C4-2B (cell line): ENCODE measurements at regions not wholly inside any gene's neighbourhood (a gene's known extent, or its start where the extent isn't known, plus 50 kb on each side); places are given as distances from the start of the nearest gene placed in this dataset.
"Not testable (repeated sequence)": the region's sequence is repeated elsewhere in the genome, so short reads cannot be mapped to it uniquely, and the experiment has no call there.

Experiments
- H3K27ac ChIP-seq: fragments of 450-650 bp; 2 replicates; pipeline ENCODE4 v1.5.1; 2017
- ZFX ChIP-seq: fragments of 450-650 bp; IDR thresholded peaks from 2 replicates; pipeline ENCODE4 v1.6.1; 2017
- TF ChIP-seq, protein P1 (sequence below): fragments of 450-650 bp; conservative IDR thresholded peaks from 2 replicates; pipeline ENCODE4 v1.5.1; 2017; ENCODE audit warnings: mild to moderate bottlenecking

DNA sequence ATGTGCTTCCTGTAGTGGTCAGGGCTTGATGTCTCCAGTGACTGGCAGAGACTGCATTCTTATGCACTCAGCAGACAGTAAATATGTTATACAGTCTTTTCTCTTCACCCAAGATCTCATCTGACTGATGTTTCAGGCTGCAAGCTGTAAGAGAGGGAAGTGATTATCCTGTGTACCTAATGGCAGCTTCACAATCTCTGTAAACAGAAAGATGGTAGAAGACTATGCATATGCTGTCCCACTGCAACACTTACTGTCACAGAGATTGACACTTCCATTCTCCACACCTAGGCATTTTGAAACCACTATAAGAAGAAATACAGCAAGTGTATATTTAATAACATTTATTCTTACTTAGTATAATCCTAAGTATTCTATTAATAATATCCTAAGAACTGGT, 97.6 kb upstream of the ANXA1 start:
- TF ChIP-seq, protein P1, sequence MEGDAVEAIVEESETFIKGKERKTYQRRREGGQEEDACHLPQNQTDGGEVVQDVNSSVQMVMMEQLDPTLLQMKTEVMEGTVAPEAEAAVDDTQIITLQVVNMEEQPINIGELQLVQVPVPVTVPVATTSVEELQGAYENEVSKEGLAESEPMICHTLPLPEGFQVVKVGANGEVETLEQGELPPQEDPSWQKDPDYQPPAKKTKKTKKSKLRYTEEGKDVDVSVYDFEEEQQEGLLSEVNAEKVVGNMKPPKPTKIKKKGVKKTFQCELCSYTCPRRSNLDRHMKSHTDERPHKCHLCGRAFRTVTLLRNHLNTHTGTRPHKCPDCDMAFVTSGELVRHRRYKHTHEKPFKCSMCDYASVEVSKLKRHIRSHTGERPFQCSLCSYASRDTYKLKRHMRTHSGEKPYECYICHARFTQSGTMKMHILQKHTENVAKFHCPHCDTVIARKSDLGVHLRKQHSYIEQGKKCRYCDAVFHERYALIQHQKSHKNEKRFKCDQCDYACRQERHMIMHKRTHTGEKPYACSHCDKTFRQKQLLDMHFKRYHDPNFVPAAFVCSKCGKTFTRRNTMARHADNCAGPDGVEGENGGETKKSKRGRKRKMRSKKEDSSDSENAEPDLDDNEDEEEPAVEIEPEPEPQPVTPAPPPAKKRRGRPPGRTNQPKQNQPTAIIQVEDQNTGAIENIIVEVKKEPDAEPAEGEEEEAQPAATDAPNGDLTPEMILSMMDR = no peak
- no peak for TF ChIP-seq ZFX
- no peak overlapping the region for H3K27ac ChIP-seq

DNA sequence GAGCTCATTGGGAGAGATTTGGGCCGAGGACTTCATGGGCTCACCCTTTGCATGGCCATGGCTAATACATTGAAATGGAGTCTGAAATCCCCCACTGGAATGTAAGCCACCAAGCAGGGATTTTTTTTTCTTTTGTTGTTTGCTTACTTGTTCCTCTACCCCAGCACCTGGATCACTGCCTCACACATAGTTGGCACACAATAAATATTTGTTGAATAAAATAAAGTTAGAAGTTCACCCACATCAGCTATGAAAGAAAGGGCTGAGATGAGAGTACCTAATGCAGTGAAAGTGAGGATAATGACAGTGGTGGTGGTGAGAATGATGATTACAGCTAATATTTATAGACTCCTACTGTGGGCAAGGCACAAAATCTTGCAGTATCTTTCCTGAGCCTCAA, 98.1 kb upstream of the ANXA1 start:
- H3K27ac ChIP-seq = no peak overlapping the region
- TF ChIP-seq, protein P1 = no peak
- TF ChIP-seq ZFX = no peak

DNA sequence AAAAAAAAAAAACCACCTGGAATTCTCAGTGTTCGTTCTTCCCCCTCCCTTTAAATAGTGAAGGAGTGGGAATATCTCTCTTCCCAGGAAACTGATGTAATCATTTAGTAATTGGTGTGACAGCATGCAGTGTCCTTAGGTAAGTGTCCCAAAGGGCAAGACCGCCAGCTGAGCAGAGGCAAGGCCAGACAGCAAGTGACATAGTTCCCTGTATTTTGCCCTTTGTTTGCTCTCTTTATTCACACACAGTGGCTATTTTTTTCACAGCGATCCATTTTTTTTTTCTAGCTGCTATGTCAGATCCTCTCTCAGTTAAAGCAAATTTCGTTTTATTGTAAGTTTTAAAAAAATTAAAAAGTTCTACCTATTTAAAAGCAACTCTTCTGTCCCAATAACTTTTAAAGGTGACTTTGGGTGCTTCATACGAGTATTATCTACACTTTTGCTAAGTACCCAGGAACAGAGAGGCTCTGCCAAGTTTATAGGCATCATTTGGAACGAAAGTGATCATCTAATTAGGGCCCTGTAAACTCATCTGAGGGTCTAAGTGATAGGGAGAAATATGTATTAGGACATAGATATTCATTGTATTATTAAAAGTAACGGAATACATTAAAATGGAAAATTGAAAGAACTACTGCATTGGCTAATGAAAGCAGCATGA, 98.2 kb upstream of the ALDH1A1 start:
- H3K27ac ChIP-seq = no peak overlapping the region
- TF ChIP-seq, protein P1 = no peak
- no peak for TF ChIP-seq ZFX

DNA sequence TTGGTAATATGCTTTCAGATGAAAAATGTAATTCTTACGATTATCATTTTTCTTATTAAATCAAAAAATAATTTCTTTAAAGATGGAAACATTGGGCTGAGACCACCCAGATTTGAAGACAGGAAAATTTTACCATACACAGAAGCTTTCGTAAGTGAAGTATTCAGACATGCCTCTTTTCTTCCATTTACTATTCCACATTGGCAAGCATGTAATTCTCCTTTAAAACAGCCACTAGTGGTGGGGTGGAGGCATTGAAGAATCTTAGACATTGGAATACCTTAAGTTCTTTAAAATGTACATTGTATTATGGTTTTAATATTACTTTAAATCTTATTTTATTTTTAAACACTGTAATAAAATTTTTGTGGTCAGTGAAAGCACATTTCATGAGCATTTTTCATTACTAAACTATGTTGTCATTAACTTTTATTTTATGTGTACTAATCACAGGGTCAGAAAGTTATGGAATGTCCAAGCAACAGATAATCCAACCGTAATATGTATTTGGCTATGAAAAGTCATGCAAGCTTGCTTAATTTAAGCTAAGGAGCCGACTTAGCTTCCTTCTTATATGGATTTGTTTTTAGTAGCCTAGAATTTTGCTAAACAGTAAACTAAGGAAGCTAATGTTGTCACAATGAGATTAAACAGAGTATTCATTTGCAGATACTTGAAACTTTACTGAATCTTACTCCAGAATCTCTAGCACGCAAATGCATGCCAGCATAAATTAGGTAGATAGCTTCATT, 97.4 kb upstream of the ALDH1A1 start:
- TF ChIP-seq, protein P1 = no peak; the same call in 1 of the 2 replicates
- TF ChIP-seq ZFX = no peak
- H3K27ac ChIP-seq = no peak overlapping the region

DNA sequence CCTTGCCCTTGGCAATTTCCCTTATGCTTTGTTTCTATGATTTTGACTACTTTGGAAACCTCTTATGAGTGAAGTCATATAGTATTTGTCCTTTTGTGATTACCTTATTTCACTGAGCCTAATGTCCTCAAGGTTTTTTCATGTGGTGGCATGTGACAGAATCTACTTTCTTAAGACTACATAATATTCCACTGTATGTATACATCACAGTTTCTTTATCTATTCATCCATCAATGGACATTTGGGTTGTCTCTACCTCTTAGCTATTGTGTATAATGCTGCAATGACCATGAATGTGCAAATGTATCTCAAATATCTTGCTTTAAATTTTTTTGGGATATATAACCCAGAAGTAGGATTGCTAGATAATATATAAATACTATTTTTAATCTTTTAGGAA, 96.4 kb upstream of the ALDH1A1 start:
- no peak overlapping the region for H3K27ac ChIP-seq
- TF ChIP-seq, protein P1 = no peak
- no peak for TF ChIP-seq ZFX

DNA sequence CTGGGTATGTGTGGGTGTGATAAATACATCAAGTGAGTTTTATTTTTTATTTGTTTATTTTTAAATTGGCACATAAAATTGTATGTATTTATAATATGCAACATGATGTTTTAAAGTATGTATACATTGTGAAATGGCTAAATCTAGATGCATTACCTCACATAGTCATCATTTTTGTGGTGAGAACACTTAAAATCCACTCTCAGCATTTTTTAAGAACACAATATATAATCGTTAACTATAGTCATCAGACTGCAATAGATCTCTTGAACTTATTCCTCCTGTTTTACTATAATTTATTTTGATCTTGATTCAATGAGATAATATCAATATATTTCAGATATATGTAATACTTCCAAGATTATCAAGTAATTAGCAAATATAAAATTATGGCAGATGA, 93.9 kb upstream of the ALDH1A1 start:
- TF ChIP-seq, protein P1 = no peak
- TF ChIP-seq ZFX = no peak
- no peak overlapping the region for H3K27ac ChIP-seq

DNA sequence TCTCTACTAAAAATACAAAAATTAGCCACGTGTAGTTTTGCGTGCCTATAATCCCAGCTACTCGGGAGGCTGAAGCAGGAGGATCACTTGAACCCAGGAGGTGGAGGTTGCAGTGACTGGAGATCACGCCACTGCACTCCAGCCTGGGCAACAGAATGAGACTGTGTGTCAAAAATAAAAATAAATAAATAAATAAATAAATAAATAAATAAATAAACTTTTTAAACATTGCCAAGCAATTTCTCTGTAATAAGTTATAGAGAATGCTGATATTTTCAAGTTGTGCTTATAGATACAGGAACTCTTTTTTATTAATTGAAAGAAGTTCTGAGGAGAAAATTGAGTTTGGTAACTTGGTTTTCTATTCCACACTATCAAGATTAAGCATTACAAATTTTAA, 91.9 kb upstream of the ALDH1A1 start:
- H3K27ac ChIP-seq = not testable (repeated sequence)

DNA sequence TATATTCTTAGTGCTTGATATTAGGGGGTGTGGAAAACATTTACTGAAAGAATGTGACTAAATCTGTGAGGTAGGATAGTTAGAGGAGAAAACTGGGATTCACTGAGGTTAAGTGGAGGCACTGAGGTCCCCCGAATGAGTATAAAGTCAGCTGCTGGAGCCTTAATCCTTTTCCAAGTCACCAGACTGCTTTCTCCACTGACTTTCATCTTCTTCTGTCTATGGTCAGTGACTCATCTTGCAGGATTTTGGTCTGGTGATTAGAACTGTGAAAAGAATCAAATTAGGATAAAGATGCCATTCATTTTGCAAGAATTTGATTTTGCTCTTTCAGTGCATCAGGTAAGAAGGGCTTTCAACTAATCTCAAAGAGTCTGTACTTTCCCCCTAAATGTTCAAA, 89.3 kb upstream of the ALDH1A1 start:
- TF ChIP-seq, protein P1 = no peak
- no peak overlapping the region for H3K27ac ChIP-seq
